SW480 (cell line): ENCODE measurements at regions not wholly inside any gene's neighbourhood (a gene's known extent, or its start where the extent isn't known, plus 50 kb on each side); places are given as distances from the start of the nearest gene placed in this dataset.

Source experiments
- DNase-seq: peaks from one replicate; pipeline ENCODE4 v3.0.0-alpha.2; 2016; ENCODE audit warnings: low spot score

- DNase-seq, result no peak
Observed at GRCh38 chr4:180925805-180926204, 1317.4 kb upstream of the TENM3 start.

DNA sequence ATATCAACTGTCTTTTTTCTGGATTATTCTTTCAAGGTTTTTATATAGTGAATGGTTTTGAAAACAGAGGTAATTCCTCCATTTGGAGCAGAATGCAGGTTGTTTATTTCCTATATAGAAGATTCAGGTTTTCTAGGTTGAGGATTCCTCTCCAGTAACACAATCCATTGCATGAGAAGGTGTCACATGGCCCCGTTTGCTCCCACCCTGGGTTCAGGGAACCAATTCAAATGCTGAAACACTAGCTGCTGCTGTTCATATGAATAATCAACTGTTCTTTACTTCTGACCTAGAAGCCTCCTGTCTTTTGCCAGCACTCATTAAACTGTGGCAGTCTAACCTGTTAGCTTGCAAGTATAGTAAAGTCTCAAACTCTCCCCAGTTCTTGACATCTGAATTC is 1316.9 kb upstream of the TENM3 start:
- DNase-seq, result no peak

GRCh38 chr4:180932370-180933001 is 1310.7 kb upstream of the TENM3 start:
- DNase-seq, result no peak

- DNase-seq, result no peak
Observed at GRCh38 chr4:180937083-180937482, 1306.1 kb upstream of the TENM3 start.

DNA sequence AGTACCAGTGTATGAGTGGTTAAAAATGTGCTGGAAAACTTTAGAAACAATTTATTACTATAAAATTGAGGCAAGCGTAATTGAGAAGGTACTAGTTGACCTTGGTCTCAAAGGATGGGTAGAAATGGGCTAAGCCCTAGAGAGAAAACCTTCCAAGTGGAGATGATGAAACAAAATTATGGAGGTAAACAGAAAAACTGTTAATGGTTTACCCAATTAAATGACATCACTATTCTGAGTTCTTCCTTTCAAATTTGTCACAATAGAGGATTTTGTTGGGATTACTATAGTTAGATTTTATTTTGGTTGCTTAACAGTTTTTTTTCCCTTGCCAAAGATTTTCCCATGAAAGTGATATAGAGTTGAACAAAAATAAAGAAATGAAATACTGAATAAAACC is 1302.5 kb upstream of the TENM3 start:
- DNase-seq, result no peak

GRCh38 chr4:180942367-180942916 is 1300.8 kb upstream of the TENM3 start:
- no peak for DNase-seq

GRCh38 chr4:180946188-180946587 is 1297.0 kb upstream of the TENM3 start:
- DNase-seq, result no peak

GRCh38 chr4:180947425-180947824 is 1295.8 kb upstream of the TENM3 start:
- DNase-seq, result peak; percentile 2

DNA sequence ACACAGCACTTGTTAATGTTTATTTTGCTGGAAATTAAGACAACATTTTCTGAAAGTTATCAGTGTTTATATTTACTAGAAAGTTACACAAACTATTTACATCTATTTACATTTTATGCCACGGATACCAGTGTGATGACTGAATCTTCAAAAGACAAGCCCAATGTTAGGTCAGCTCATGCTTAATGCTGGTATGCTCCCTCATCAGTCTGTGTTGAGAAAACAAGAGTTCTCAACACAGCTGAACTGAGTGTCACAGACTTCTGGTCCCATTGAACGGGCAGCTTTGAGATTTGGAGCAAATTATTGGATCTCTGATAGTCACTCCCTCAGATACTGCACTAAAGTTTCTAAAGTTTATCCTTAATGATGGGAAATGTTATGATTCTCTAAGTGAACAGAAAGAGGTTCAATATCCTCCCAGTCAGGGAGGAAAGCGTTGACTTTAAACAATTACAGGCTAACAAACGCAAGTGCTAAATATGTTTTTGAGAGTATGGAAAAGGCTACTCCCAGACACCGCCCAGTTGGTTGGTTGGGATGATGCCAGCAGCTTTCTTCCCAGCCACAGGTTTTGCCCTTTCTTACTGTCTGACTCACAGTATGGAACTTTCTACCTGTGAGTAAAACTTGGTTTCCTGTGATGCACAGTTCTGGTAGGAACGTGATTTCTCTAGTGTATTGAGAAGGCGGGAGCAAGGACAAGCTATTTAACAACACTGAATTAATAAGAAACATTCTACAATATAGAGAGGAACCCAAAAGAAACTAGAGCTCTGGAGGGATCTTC is 1293.6 kb upstream of the TENM3 start:
- DNase-seq, result no peak

DNA sequence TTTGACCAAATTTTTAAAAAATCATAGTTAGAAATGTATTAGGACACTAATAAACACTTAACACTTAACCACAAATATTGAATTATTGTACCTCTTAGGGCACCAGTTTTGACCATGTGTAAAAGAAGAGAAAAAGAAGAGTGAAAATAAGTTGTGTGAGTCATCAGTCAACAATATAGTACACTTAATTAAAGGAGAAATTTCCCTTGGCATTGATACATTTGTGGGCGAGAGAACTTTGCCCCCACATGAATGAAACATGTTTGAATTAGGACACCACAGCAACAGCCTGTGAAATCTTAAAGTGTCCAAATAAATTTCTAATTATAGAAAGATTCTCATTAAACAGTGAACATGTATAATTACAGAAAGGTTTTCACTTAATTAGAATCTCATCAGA is 1292.8 kb upstream of the TENM3 start:
- no peak for DNase-seq

- DNase-seq, result no peak
Observed at GRCh38 chr4:180951312-180951711, 1291.9 kb upstream of the TENM3 start.

DNA sequence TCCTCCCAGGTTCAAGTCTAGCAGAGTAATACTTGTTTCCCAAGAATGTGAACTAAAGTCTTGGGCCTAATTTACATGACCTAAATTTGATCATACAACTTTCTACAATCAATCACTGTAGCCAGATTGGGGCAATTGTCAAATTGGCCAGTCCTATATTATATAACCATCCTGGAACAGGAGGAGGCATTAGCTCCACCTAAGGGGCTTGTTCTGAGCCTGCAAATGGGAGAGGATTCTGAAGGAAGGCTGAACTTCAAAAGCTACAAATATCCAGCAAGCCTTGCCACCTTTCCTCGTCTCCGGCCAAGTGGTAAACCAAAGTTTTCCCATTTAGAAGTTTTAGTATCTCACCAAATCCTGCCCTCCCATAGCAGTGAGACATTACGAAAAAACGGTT is 1289.6 kb upstream of the TENM3 start:
- no peak for DNase-seq

DNA sequence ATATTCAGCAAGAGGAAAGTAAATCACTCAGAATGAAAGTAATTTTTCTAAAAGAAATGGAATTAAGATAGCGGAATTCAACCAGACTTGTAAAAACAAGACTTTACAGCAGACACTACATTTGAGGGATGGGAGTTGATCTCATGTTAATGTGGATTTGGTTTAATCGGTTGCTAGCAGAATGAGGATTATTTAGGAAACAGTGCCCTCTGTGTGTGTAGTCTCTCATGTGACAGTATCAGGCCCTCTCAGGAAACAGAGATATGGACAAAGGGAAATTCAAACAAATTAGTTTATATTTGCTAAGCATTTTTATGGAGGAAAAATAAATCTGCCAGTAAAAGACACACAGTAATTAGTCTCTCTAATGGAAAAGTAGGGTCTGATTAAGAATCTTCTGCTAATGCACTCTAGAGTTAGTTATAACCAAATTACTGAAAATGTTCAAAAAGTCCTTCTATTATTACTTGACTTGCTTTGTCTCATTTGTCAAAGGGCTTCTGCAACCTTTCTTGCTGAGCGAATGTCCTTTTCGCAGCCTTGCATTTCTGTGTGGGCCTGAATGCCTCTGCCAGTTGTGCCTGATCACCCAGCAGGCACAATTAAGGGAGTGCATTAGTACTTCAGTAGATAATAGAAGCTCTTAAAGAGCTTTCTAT is 1282.3 kb upstream of the TENM3 start:
- DNase-seq, result no peak

GRCh38 chr4:180962268-180962667 is 1280.9 kb upstream of the TENM3 start:
- no peak for DNase-seq

DNA sequence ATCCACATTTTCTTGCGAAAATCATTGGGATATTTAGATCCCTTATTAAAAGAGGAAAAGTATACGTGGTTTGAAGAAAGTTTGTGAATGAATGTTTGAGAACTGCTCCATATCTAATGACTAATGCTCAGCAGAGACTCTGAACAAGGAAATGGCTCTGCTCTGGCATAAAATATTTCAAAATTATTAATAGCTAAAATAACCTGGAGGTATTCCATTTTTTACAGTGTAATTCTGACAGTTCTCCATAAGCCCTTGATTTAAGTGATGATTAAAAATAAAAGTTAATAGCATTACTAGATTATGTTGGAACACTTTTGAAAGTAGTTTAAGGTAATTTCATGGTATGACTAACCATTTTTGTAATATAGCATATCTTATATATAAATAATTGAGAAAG is 1276.9 kb upstream of the TENM3 start:
- DNase-seq, result no peak

DNA sequence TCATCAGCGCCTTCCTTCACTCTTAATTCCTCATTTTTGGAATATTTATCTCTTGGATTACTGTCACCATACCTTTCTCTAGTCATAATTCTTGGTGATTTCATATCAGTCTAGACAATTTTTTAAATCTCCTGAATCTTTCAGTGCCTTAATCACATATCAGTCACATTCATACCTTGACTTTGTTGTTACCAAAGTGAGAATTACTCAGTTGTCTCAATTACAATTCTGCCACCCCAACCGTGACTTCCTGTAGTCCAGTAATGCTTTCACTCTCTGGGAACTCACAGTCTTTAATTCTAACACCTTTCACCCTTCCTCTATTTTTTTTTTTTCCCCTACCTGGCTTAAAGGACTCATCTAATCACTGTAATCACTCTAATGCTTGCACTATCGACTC is 1275.3 kb upstream of the TENM3 start:
- DNase-seq, result no peak

DNA sequence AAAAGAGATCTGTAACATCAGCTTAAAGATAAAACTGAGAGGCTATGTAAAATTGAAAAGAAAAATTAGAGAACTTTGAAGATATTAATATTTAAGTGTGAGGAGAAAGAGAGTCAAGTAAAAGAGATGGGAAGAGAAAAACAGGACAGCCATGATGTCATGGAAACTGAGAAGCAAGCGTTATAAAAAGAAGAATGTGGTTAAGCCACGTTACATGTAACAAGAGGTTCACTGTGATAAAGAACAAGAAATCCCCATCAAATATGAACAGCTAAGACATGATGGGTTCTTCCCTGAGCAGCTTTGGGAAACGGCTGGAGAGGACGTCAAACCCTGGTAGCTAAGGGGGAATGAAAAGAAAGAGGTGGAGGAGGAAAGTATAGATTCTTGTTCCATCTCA is 1269.3 kb upstream of the TENM3 start:
- DNase-seq, result no peak

DNA sequence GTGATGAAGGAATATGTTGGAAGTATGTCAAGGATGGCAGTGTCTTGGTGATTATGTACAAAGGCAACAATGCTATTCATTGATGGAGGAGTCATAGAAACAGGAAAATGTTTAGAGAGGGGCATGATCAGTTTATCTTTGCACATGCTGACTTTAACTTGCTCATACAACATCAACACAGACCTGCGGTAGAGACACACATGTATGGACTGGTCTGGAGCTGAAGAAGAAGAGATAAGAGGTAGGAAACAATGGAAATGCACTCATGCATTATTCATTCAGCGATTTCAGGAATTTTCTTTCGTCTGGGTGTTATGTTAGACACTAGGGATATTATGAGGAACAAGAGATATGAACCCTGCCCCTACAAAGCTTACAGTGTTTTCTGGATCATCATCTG is 1252.3 kb upstream of the TENM3 start:
- no peak for DNase-seq

DNA sequence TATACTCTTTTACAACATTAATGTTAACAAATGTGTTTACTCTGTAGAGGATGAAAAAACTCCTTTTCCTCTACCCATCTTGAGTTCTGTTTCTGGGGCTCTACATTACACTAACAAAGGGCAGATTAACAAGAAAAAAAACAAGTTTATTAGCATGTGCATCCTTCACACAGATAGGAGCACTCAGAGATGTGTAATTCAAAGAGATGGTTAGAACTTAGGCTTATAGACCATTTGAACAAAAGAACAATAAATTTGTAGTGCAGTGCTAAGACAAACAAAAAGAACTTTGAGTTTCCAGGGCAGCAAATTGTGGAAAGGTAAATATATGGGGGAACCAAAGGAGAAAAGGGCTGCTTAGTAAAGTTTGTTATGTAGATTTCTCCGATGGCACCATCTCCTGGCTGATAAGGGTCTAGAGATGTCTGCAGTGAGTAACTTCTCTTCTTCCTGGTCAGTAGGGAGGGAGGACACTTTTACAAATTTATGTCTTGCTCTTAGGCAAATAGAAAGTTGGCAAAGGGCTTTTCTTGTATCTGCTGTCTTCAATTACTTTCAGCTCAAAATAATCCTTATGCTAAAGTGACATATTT is 1249.9 kb upstream of the TENM3 start:
- DNase-seq, result no peak

- DNase-seq, result no peak
Observed at GRCh38 chr4:180994722-180995121, 1248.5 kb upstream of the TENM3 start.

DNA sequence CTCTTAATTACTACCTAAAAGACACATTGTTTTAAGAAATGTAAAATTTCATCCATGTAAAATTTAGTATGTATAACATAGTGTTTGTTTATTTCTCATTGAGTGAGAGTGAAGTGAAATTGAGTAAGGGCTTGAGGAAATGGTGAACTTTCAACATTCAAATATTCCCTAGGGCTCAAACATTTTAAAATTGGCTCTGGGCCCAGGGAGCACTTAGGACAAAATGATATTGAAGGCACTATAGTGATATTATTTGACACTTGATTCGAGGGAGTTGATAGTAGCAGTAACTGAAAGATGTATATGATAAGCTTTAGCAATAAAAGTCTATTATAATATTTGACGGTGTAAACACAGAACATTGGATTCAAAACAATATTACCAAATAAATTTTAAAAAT is 1244.0 kb upstream of the TENM3 start:
- no peak for DNase-seq

DNA sequence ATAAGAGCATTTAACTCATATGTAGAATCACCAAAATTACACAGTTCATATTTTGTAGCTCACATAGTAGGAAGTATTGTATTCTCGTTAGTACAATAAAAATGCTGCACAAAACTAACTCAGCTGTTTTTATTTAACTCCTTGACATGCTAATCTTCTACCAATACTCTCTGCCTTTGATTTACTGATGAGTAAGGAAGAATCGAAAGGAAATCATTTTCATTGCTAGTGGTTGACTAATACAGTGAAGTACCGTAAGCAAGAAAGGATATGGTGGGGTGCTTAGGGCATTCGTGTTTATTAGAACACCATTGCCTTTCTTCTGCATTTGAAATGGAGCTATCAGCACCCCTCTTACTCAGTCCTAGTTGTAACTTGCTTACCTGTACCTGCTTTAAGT is 1239.1 kb upstream of the TENM3 start:
- no peak for DNase-seq
